ENCODE measurements at regions not wholly inside any gene's neighbourhood (a gene's known extent, or its start where the extent isn't known, plus 50 kb on each side); places are given as distances from the start of the nearest gene placed in this dataset.

DNA sequence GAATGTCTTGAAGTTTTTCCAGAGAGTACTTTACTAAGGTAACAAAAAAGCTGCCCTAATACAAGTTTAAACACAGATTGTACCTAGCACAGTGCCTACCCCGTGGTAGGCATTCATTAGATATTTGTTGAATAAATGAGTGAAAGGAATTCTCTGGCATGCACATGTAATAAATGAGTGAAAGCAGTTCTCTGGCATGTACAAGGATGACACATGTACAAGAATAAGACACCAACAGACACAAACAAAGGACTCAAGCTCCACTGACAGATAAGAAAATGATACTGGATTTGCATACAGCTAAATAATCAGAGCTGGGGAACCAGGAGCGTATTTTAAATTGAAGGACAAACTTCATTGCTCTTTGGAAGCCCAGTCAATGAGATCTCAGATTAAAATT lies 535.8 kb downstream of the EFNA5 start:
- no peaks in the 10 kb centered on the region for H3K9me3 ChIP-seq
- no peak for DNase-seq (ENCODE audit: low spot score)
- intact Hi-C loops (cut with DNase I) = no loop called here
- no peaks in the 10 kb centered on the region for H3K36me3 ChIP-seq
- H3K4me3 ChIP-seq = no peak overlapping the region
- H3K27ac ChIP-seq = no peak overlapping the region
- TF ChIP-seq, protein P1, sequence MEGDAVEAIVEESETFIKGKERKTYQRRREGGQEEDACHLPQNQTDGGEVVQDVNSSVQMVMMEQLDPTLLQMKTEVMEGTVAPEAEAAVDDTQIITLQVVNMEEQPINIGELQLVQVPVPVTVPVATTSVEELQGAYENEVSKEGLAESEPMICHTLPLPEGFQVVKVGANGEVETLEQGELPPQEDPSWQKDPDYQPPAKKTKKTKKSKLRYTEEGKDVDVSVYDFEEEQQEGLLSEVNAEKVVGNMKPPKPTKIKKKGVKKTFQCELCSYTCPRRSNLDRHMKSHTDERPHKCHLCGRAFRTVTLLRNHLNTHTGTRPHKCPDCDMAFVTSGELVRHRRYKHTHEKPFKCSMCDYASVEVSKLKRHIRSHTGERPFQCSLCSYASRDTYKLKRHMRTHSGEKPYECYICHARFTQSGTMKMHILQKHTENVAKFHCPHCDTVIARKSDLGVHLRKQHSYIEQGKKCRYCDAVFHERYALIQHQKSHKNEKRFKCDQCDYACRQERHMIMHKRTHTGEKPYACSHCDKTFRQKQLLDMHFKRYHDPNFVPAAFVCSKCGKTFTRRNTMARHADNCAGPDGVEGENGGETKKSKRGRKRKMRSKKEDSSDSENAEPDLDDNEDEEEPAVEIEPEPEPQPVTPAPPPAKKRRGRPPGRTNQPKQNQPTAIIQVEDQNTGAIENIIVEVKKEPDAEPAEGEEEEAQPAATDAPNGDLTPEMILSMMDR (IDR thresholded peaks at IDR 0.05) = no peak
- no peaks in the 10 kb centered on the region for H3K4me1 ChIP-seq (replicated peaks)
- 55% methylated on average over 2 of the region's 2 CpGs for WGBS
- H3K27me3 ChIP-seq (replicated peaks; ENCODE audit: insufficient read depth) = no peaks in the 10 kb centered on the region

DNA sequence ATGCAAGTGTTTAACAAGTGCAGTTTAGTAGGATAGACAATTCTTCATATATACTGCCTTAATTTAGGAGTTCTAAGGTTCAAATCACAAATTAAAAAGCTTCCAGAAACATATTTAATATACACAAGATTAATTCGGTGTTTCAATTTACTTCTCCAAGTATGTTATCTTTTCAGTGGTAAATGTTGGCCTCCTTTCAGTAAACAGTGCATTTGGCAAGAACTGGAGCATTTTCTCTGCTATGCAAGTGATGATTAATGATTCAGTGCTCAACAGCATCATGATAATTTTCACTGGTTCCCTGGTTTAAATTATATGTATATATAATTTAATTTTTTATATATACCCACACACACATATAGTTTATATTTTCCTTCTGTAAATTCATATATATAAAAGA lies 541.7 kb downstream of the EFNA5 start:
- no peaks in the 10 kb centered on the region for H3K9me3 ChIP-seq
- no peak overlapping the region for H3K27ac ChIP-seq
- H3K4me1 ChIP-seq (replicated peaks) = no peaks in the 10 kb centered on the region
- no peak for DNase-seq (ENCODE audit: low spot score)
- 18% methylated on average over 1 of the region's 1 CpG for WGBS
- no peak for TF ChIP-seq POLR2AphosphoS5 (IDR thresholded peaks at IDR 0.05)
- no peak for TF ChIP-seq POLR2A (IDR thresholded peaks at IDR 0.05)
- TF ChIP-seq, protein P1 (IDR thresholded peaks at IDR 0.05) = no peak
- H3K36me3 ChIP-seq = no peaks in the 10 kb centered on the region
- intact Hi-C loops (cut with DNase I) = no loop called here
- H3K4me3 ChIP-seq = no peak overlapping the region
- no peaks in the 10 kb centered on the region for H3K27me3 ChIP-seq (replicated peaks; ENCODE audit: insufficient read depth)

DNA sequence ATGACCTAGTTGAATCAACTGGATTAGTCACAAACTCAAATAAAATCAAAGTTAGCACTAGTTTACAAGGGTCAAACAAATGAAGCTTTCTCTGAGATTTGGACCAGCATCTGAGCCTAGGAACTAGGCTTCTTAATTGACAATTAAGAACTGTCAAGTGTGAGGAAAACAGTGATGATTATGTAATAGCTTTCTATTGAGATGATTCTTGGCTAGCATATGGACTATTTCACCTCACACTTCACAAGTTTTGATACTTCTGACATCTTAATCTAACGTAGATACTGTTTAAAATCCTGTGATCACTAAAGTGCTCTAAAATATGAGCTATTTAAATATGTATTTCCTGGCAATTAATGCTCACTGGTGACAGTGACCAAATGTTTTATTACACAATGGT lies 542.9 kb downstream of the EFNA5 start:
- H3K9me3 ChIP-seq = no peaks in the 10 kb centered on the region
- WGBS = 55% methylated on average over 1 of the region's 1 CpG
- intact Hi-C loops (cut with DNase I) = no loop called here

DNA sequence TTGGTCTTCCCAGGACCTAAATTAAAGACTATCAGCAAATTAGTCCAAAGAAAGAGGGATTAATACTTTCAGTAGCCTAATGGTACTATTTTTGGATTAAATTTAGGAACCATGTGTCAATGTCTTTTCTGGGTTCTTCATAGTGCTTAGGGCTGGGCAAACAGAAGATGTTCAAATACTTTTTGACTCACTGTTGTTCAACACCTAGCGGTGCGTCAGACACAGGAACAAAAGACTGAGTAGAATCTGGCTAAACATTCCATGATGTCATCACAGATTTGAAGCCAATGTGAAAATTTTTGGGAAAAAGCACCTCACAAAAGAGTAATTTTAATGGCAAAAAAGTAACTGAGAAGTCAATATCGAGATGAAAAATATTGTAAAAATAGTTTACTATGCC lies 544.4 kb downstream of the EFNA5 start:
- no peaks in the 10 kb centered on the region for H3K4me1 ChIP-seq (replicated peaks)
- no peak overlapping the region for H3K4me3 ChIP-seq
- H3K9me3 ChIP-seq = no peaks in the 10 kb centered on the region
- 96% methylated on average over 3 of the region's 3 CpGs for WGBS
- TF ChIP-seq POLR2A (IDR thresholded peaks at IDR 0.05) = no peak
- H3K36me3 ChIP-seq = no peaks in the 10 kb centered on the region
- H3K27me3 ChIP-seq (replicated peaks; ENCODE audit: insufficient read depth) = no peaks in the 10 kb centered on the region
- intact Hi-C loops (cut with DNase I) = no loop called here
- H3K27ac ChIP-seq = no peak overlapping the region
- DNase-seq (ENCODE audit: low spot score) = no peak

More for the DNA sequence above, 542.9 kb downstream of the EFNA5 start:
- DNase-seq (ENCODE audit: low spot score) = no peak
- no peak overlapping the region for H3K27ac ChIP-seq
- no peak overlapping the region for H3K4me3 ChIP-seq
- H3K36me3 ChIP-seq = no peaks in the 10 kb centered on the region
- no peaks in the 10 kb centered on the region for H3K27me3 ChIP-seq (replicated peaks; ENCODE audit: insufficient read depth)
- TF ChIP-seq, protein P1 (IDR thresholded peaks at IDR 0.05) = no peak
- TF ChIP-seq POLR2AphosphoS5 (IDR thresholded peaks at IDR 0.05) (no peak), POLR2A (IDR thresholded peaks at IDR 0.05) (no peak)
- H3K4me1 ChIP-seq (replicated peaks) = no peaks in the 10 kb centered on the region

DNA sequence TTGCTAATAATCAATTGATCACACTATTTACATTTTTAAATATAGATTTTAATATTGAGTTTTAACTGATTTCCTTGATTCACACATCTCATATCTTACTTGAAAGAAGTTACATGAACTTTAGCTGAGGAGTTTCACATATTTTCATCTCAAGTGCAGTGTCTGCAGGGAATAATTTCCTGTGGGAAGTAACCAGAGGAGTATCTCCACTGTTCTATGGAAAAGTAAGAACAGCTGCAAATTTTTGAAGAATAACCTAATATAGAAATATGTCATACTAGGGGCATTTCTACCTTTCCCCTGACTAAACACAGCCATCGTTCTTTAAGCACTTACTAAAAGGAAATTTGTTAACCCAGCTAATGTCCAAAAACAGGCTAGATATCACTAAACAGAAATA lies 546.4 kb downstream of the EFNA5 start:
- no peak overlapping the region for H3K4me3 ChIP-seq
- WGBS = 71% methylated on average over 1 of the region's 1 CpG
- no peaks in the 10 kb centered on the region for H3K4me1 ChIP-seq (replicated peaks)
- no peaks in the 10 kb centered on the region for H3K27me3 ChIP-seq (replicated peaks; ENCODE audit: insufficient read depth)
- DNase-seq (ENCODE audit: low spot score) = no peak
- no peak overlapping the region for H3K27ac ChIP-seq
- intact Hi-C loops (cut with DNase I) = no loop called here
- no peaks in the 10 kb centered on the region for H3K9me3 ChIP-seq
- no peaks in the 10 kb centered on the region for H3K36me3 ChIP-seq
- TF ChIP-seq POLR2AphosphoS5 (IDR thresholded peaks at IDR 0.05) = no peak

DNA sequence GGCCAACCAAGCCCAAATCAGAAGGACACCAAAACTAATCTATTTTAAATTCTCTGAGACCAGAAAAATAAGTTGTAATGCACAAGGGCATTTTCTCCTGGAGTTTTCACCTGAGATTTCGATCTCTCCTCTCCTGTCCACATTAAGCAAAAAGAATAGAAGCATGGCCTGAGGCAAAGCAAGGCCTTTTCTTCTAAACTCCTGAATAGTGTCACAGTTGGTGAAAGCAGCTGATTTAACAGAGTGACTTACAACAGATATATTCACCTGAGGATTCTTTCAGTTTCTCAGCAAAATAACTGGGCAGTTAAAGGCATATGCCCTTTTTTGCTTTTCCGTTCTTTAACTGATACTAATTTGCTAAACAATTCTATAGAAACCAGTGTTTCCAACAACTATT lies 547.7 kb downstream of the EFNA5 start:
- H3K27me3 ChIP-seq (replicated peaks; ENCODE audit: insufficient read depth) = no peaks in the 10 kb centered on the region
- intact Hi-C loops (cut with DNase I) = no loop called here
- H3K36me3 ChIP-seq = no peaks in the 10 kb centered on the region
- H3K4me1 ChIP-seq (replicated peaks) = no peaks in the 10 kb centered on the region
- no peak overlapping the region for H3K27ac ChIP-seq
- no peaks in the 10 kb centered on the region for H3K9me3 ChIP-seq
- H3K4me3 ChIP-seq = no peak overlapping the region
- TF ChIP-seq, protein P1 (IDR thresholded peaks at IDR 0.05) = no peak
- no peak for TF ChIP-seq POLR2A (IDR thresholded peaks at IDR 0.05)
- TF ChIP-seq POLR2AphosphoS5 (IDR thresholded peaks at IDR 0.05) = no peak
- WGBS = 80% methylated on average over 2 of the region's 2 CpGs
- DNase-seq (ENCODE audit: low spot score) = no peak
